ENCODE measurements at regions not wholly inside any gene's neighbourhood (a gene's known extent, or its start where the extent isn't known, plus 50 kb on each side); places are given as distances from the start of the nearest gene placed in this dataset.
"Not testable (repeated sequence)": the region's sequence is repeated elsewhere in the genome, so short reads cannot be mapped to it uniquely, and the experiment has no call there.

GRCh38 chr6:90463359-90463758 lies 123.5 kb downstream of the MAP3K7 start:
- DNase-seq: no peak

- DNase-seq: no peak
Measured at GRCh38 chr6:90462102-90462501, 124.8 kb downstream of the MAP3K7 start.

GRCh38 chr6:90461383-90461782 lies 125.5 kb downstream of the MAP3K7 start:
- no peak for DNase-seq

GRCh38 chr6:90460051-90460450 lies 126.8 kb downstream of the MAP3K7 start:
- DNase-seq: no peak

GRCh38 chr6:90459225-90459758 lies 127.6 kb downstream of the MAP3K7 start:
- DNase-seq: no peak

- DNase-seq: no peak
Measured at GRCh38 chr6:90458353-90459224, 128.3 kb downstream of the MAP3K7 start.

- no peak for DNase-seq
Measured at GRCh38 chr6:90457867-90458259, 129.0 kb downstream of the MAP3K7 start.

- not testable (repeated sequence) for DNase-seq
Measured at GRCh38 chr6:90456997-90457866, 129.6 kb downstream of the MAP3K7 start.

- DNase-seq: no peak
Measured at GRCh38 chr6:90456001-90456400, 130.9 kb downstream of the MAP3K7 start.

- no peak for DNase-seq
Measured at GRCh38 chr6:90454836-90455427, 131.9 kb downstream of the MAP3K7 start.

- DNase-seq: no peak
Measured at GRCh38 chr6:90450268-90450953, 136.5 kb downstream of the MAP3K7 start.

- DNase-seq: no peak
Measured at GRCh38 chr6:90449311-90449710, 137.6 kb downstream of the MAP3K7 start.

GRCh38 chr6:90448836-90449235 lies 138.0 kb downstream of the MAP3K7 start:
- no peak for DNase-seq

- DNase-seq: no peak
Measured at GRCh38 chr6:90446164-90446563, 140.7 kb downstream of the MAP3K7 start.

GRCh38 chr6:90445533-90446108 lies 141.3 kb downstream of the MAP3K7 start:
- no peak for DNase-seq

- no peak for DNase-seq
Measured at GRCh38 chr6:90444160-90444714, 142.6 kb downstream of the MAP3K7 start.

GRCh38 chr6:90442366-90442765 lies 144.5 kb downstream of the MAP3K7 start:
- DNase-seq: no peak

GRCh38 chr6:90440586-90441283 lies 144.1 kb upstream of the BACH2 start:
- no peak for DNase-seq

GRCh38 chr6:90439586-90439985 lies 142.9 kb upstream of the BACH2 start:
- no peak for DNase-seq

GRCh38 chr6:90436403-90436802 lies 139.8 kb upstream of the BACH2 start:
- no peak for DNase-seq

GRCh38 chr6:90435207-90435899 lies 138.7 kb upstream of the BACH2 start:
- DNase-seq: no peak
